GM19238 (cell line): ENCODE measurements at regions not wholly inside any gene's neighbourhood (a gene's known extent, or its start where the extent isn't known, plus 50 kb on each side); places are given as distances from the start of the nearest gene placed in this dataset.

Experiments used
- DNase-seq: peaks from one replicate; pipeline ENCODE4 v3.0.0; 2011; ENCODE audit warnings: low spot score; ENCODE audit not compliant: insufficient read length

DNA sequence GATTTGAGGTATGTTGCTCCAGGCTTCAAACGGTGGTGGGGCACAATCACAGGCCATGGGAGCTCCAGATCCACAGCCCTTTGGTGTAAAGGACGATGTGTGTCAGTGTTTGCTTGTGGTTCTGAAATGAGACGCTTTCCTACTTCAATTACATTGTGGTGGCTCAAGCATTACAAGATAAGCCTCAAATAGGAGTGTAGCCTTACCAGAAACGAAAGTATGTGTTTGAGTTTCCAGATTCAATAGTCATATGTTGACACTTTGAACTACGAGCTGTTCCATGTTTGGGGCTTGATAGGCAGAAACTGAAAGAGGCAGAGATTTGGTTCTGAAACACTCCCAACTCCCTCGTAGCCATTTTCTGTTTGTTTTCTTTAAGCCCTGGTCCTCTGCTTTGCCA lies 187.1 kb downstream of the MYLK4 start:
- peak; percentile 27 for DNase-seq

DNA sequence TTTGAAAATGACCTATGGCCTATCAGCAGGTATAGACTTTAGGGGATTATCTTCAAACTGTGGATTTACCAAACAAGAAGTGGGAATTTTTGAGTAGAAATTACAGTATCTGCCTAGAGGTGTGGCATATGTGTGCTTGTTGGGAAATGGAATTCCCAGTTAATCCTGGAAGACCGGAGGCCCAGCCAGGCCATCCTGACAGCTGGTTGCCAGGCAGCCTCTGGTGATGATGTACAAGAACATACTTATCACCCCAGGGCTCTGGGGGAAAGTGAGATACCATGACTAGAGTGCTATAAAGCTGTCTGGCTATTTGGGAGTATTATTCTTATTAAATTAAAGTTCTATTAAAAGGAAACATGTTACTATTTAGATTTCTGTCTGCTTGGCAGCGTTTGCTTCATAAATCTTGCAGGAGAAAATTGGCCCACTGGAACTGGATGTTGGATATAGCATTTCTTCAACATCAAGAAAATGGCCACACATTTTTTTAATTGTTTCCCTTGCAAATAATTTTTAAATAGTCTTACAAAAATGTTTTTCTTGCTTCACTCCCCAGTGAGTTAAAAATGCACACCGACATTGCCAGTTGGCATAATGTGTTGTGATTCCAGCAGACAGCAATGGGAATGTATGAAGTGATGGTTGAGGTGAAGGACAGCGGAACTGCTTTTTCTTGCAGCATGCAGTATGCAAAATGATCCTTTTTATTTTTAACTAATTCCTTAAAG lies 187.8 kb downstream of the MYLK4 start:
- DNase-seq = no peak

DNA sequence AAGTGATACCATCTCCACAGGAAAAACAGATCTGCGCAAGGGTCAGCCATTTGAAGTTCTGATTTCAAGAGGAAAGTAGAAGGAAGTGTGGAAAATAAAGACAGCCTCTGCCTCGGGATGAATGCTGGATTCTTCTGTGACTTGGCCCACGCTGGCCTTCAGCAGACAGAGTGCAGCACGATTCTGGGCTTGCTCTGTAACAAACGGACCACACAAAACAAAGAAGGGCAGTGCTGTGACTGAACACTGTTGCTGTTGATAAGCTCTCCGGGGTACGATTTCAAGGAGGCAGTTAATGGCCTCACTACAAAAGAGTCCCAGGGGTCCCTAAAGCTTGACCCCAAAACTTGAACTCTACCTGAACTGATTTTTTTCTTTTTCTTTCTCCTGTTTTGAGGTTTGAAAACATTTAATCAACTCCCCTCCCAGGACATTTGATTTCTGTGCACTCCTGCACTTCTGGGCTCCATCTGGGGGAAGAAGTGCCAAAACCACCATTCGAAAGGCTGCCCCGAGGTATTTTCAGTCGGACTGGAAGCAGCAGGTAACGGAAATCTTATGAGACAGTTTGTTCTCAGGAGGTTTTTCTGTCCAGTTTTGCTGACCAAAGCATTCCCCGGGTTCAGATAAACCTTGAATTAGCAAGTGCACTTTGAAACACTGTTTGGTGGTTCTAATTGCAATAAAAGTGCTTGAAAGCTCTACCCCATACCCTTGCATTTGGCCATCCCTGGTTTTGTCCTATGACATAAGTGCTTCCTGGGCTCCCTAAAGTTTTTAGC lies 189.6 kb downstream of the MYLK4 start:
- no peak for DNase-seq

GRCh38 chr6:2560140-2560818 lies 190.4 kb downstream of the MYLK4 start:
- DNase-seq = no peak

- DNase-seq = no peak
These were observed 191.6 kb downstream of the MYLK4 start for GRCh38 chr6:2558861-2559801.

DNA sequence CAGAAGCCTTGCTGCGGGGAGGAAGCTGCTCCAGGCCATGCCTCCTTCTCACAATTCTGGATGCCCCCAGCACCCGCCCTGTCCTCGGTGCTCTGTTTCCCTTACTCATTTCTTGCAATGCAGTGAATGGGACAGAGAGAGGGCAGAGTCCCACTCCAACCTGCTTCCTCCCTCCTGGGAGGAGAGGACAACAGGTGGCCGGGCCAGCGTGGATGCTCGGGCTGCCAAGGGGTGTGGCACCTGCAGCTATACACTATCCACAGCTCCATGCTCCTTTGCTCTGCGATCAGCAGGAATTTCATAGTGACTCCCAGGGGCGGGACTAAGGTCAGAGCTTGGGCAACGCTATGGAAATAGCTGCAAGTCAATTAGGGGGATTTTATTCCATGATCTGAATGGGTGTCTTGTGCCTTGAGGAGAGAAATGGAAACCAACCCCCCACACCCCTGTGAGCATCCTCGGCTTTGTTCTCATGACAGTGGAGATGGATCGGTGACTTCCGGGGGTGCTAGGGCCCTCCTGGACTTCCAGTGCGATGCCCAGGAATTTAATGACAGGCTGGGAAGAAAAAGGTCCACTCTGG lies 192.5 kb downstream of the MYLK4 start:
- DNase-seq = no peak

DNA sequence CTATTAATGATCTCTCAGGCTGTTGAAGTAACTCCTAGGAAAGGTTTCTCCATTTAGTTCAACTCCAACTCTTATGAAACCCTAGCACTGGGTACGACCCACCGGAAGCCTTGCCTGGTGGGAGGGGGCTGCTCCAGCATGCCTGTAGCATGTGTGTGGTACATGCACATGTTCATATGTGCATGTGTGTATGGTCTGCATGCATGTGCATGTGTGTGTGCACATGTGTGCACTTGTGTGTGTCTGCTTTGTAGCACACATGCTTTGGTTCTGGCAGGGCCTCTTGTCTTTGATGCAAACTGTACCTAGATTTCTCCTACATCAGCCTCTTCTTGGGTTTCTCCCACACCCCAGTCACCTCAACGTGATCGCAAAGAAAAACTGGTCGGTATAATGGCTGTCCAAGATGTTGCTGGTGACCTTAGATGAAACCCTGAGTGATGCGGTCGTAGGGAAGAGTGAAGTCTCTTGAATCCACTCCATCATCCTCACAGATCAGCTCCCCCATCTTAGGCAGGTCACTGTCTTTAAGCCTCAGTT lies 193.5 kb downstream of the MYLK4 start:
- no peak for DNase-seq

- no peak for DNase-seq
These were observed 194.0 kb downstream of the MYLK4 start for GRCh38 chr6:2556761-2557160.

GRCh38 chr6:2554651-2555260 lies 196.0 kb downstream of the MYLK4 start:
- no peak for DNase-seq

DNA sequence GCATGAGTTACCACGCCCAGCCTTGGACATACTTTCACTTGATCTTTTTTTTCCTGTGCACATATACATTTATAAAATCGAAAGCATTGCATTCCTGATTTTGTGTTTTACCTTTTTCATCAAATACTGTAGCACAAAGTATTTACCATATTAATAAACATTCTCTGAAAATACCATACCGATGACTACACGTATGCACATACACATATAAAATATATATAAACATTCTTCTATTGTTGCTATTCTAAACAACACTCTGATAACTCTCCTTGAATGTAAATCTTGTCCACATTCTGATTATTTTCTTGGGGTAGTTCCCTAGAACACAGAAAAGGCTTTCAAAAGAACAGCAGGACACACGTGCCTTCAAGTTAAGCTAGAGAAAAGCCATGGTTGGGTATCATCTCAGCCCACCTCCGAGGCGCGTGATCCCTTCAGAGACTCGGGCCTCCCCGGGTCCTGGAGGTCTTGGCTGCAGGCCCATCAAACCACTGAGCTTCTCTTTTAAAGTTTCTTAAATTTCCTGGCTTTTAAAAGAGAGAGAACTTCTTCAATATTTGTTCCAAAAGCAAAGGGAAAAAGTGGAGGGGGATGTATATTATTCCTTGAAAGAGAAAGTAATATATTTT lies 198.1 kb downstream of the MYLK4 start:
- no peak for DNase-seq

GRCh38 chr6:2551705-2552104 lies 199.0 kb downstream of the MYLK4 start:
- no peak for DNase-seq

GRCh38 chr6:2550247-2550646 lies 200.5 kb downstream of the MYLK4 start:
- no peak for DNase-seq

GRCh38 chr6:2549834-2550233 lies 200.9 kb downstream of the MYLK4 start:
- no peak for DNase-seq

DNA sequence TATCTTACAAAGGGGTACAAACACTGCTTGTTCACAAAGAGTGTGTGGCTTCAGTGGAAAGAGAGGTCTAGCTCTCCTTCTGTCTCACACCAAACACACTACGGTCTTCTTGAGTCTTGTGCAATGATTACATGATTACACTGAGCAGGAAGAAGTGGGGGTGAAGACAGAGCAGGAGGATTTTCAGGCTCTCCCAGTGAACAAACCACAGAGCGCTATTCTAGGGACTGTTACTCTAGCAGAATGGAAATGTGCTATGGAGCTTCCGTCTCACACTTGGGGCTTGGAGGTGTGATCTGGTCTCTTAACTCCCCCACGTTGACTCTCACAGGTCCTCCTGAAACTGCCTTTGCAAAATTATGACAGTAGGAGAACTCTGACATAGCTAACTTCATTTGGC lies 203.4 kb downstream of the MYLK4 start:
- DNase-seq = no peak

DNA sequence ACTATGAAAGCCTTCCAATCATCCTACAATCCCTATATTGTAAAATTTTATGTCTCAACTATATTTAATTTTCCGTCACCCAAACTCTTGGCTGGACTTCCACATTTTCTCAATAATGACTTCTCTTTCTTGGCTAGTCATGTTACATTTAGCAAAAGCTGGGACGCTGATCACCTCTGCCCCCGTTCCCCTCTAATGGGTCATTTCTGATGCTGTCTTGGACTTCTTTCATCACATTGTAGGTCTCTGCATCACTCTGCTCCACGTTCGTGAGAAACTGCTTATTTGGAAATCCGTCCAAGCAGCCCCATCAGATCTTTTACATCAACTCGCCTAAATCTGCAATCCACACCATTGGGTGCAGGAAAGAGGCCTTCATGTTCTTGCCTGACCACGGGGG lies 203.8 kb downstream of the MYLK4 start:
- no peak for DNase-seq

DNA sequence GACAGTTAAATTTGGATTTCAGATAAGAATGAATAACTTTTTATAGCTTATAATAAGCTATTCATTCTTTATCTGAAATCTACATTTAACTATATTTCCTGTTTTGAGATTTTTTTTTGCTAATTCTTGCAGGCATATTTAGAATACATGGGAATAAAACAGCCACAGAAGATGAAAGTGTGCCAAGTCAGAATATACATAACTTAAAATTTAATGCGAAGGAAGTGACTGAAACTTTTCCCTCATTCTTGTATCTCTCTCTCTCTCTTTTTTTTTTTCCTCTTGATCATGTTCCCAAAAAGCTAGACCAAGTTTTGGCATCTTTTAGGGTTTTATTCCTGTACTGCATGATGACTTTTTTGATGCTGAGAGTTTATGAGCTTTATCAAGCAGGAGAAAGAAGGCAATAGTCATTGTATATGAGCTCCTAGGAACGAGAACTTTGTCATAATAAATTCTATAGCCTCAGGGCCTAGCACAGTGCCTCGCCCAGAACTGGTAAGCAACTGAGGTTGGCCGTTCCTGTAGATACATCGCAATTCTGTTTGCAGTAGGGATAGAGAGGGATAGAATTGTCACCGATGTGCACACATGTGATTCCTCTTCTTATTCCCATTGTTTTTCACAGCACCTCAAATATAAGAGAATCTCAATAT lies 205.2 kb downstream of the MYLK4 start:
- no peak for DNase-seq

GRCh38 chr6:2543321-2543720 lies 207.4 kb downstream of the MYLK4 start:
- no peak for DNase-seq

DNA sequence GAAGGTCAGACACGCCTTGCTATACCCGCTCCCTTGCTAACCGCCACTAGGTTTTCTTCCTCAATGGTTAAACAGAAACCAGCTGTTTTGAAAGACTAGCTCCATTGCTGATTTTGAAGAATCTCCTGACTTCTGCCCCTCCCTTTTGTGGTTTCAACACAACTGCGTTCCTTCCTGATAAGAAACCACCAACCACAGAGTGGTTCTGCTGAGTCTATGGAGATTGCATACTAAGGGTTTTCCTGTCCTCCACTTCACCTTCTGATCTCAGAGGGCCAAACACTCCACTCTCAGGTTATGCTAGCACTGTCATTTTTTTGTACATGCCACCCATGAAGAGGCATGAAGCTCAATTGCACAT lies 207.9 kb downstream of the MYLK4 start:
- DNase-seq = no peak

DNA sequence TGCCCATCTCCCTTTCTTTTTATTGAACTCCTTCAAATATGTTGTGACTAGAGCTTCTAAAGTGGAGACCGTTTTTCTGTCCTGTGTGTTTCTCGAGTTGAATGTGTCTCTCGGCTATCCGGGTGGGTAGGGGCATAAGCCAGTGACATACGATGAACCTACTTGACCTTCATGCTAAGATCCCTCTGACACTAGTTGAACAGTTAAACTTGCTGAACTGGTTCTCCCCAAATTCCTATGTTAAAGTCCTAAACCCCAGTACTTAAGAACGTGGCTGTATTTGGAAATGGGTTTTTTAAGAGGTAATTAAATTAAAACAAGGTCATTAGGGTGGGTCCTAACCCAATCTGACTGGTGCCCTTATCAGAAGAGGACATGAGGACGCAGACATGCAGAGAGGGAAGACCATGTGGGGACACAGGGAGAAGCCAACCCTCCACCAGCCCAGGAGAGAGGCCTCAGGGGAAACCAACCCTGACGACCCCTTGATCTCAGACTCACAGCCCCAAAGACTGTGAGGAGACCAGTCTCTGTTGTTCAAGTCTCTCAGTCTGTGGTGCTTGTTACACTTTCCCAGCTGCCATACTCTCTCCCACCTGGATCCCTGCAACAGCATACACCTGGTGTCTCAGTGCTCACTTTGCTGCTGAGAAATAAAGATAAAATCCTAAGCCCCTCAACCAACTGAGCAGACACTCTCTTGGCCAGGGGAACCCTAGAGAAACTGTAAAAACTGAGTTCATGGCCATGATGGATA lies 208.4 kb downstream of the MYLK4 start:
- no peak for DNase-seq
